ENCODE measurements at regions not wholly inside any gene's neighbourhood (a gene's known extent, or its start where the extent isn't known, plus 50 kb on each side); places are given as distances from the start of the nearest gene placed in this dataset.

- no peak for TF ChIP-seq RAD21 (IDR thresholded peaks at IDR 0.05; ENCODE audit: low read depth)
- TF ChIP-seq TEAD4 (IDR thresholded peaks at IDR 0.05), result no peak
- no peak for TF ChIP-seq TCF12 (IDR thresholded peaks at IDR 0.05; ENCODE audit: low read depth)
- TF ChIP-seq NFIC (IDR thresholded peaks at IDR 0.05), result no peak
- TF ChIP-seq EP300 (IDR thresholded peaks at IDR 0.05; ENCODE audit: borderline replicate concordance), result no peak
Observed at GRCh38 chrX:121746105-121746504, 698.7 kb downstream of the GLUD2 start.

DNA sequence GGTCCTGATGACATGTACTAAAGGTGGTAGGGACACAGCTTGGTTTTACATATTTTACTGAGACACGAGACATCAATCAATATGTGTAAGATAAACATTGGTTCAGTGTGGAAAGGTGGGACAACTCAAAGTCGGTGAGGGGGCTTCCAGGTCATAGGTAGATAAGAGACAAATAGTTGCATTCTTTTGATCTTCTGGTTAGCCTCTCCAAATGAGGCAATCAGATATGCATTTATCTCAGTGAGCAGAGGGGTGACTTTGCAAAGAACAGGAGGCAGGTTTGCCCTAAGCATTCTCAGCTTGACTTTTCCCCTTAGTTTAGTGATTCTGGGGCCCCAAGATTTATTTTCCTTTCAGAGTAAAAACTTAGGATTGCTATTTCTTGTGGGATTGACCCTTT is 706.9 kb downstream of the GLUD2 start:
- TF ChIP-seq ZBTB7A (IDR thresholded peaks at IDR 0.05; ENCODE audit: low read depth) (no peak), NFIC (IDR thresholded peaks at IDR 0.05) (no peak), EP300 (IDR thresholded peaks at IDR 0.05; ENCODE audit: borderline replicate concordance) (no peak), CEBPB (IDR thresholded peaks at IDR 0.05) (no peak), YY1 (IDR thresholded peaks at IDR 0.05; ENCODE audit: low read depth) (no peak), TEAD4 (IDR thresholded peaks at IDR 0.05) (no peak), REST (IDR thresholded peaks at IDR 0.05; ENCODE audit: low read depth) (no peak)
- TF ChIP-seq, protein P1, sequence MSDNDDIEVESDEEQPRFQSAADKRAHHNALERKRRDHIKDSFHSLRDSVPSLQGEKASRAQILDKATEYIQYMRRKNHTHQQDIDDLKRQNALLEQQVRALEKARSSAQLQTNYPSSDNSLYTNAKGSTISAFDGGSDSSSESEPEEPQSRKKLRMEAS (IDR thresholded peaks at IDR 0.05), result no peak

DNA sequence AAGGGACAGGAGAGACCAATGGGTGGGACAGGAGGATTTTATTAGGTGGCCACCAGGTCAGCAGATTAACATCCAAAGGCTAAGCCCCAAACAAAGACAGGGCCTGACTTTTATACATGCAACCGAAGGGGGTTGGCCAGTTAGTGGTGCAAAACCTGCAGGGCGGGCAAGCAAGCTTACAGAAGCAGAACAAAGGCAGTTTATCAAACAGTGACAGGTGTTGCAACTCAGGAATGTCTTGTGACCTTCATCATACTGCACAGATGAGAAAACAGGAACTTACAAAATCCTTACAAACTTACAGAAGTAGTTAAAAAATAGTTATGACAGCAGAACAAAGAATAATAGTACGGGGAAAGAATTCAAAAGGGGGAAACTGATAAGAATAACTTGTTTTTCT is 708.1 kb downstream of the GLUD2 start:
- peak; percentile 28; the same call in 1 of the 2 replicates for TF ChIP-seq CEBPB (IDR thresholded peaks at IDR 0.05)
- no peak for TF ChIP-seq USF1 (IDR thresholded peaks at IDR 0.05)
- TF ChIP-seq NFIC (IDR thresholded peaks at IDR 0.05), result no peak
- no peak for TF ChIP-seq RAD21 (IDR thresholded peaks at IDR 0.05; ENCODE audit: low read depth)

- TF ChIP-seq EGR1 (IDR thresholded peaks at IDR 0.05), result no peak
- no peak for TF ChIP-seq CEBPB (IDR thresholded peaks at IDR 0.05)
- no peak for TF ChIP-seq EP300 (IDR thresholded peaks at IDR 0.05; ENCODE audit: borderline replicate concordance)
- TF ChIP-seq TCF12 (IDR thresholded peaks at IDR 0.05; ENCODE audit: low read depth), result no peak
- TF ChIP-seq TAF1 (IDR thresholded peaks at IDR 0.05; ENCODE audit: low read depth), result no peak
- TF ChIP-seq YY1 (IDR thresholded peaks at IDR 0.05; ENCODE audit: low read depth), result no peak
- TF ChIP-seq ZBTB7A (IDR thresholded peaks at IDR 0.05; ENCODE audit: low read depth), result no peak
- TF ChIP-seq TEAD4 (IDR thresholded peaks at IDR 0.05), result no peak
- no peak for TF ChIP-seq CREB1 (IDR thresholded peaks at IDR 0.05; ENCODE audit: low read depth)
- TF ChIP-seq NFIC (IDR thresholded peaks at IDR 0.05), result no peak
- no peak for TF ChIP-seq FOXM1 (IDR thresholded peaks at IDR 0.05; ENCODE audit: borderline replicate concordance, low read depth)
- TF ChIP-seq, protein P1 (IDR thresholded peaks at IDR 0.05), result no peak
- TF ChIP-seq RAD21 (IDR thresholded peaks at IDR 0.05; ENCODE audit: low read depth), result no peak
- TF ChIP-seq USF1 (IDR thresholded peaks at IDR 0.05), result no peak
- TF ChIP-seq REST (IDR thresholded peaks at IDR 0.05; ENCODE audit: low read depth), result no peak
Observed at GRCh38 chrX:121761845-121762244, 714.4 kb downstream of the GLUD2 start.

- TF ChIP-seq CEBPB (IDR thresholded peaks at IDR 0.05) (no peak), RAD21 (IDR thresholded peaks at IDR 0.05; ENCODE audit: low read depth) (no peak), FOXM1 (IDR thresholded peaks at IDR 0.05; ENCODE audit: borderline replicate concordance, low read depth) (no peak), REST (IDR thresholded peaks at IDR 0.05; ENCODE audit: low read depth) (no peak), CREB1 (IDR thresholded peaks at IDR 0.05; ENCODE audit: low read depth) (no peak), USF1 (IDR thresholded peaks at IDR 0.05) (no peak), NFIC (IDR thresholded peaks at IDR 0.05) (no peak), TAF1 (IDR thresholded peaks at IDR 0.05; ENCODE audit: low read depth) (no peak), TEAD4 (IDR thresholded peaks at IDR 0.05) (no peak), TCF12 (IDR thresholded peaks at IDR 0.05; ENCODE audit: low read depth) (no peak), EGR1 (IDR thresholded peaks at IDR 0.05) (no peak)
- TF ChIP-seq, protein P1 (IDR thresholded peaks at IDR 0.05), result no peak
Observed at GRCh38 chrX:121763671-121764070, 716.3 kb downstream of the GLUD2 start.
